ENCODE measurements at regions not wholly inside any gene's neighbourhood (a gene's known extent, or its start where the extent isn't known, plus 50 kb on each side); places are given as distances from the start of the nearest gene placed in this dataset.

DNA sequence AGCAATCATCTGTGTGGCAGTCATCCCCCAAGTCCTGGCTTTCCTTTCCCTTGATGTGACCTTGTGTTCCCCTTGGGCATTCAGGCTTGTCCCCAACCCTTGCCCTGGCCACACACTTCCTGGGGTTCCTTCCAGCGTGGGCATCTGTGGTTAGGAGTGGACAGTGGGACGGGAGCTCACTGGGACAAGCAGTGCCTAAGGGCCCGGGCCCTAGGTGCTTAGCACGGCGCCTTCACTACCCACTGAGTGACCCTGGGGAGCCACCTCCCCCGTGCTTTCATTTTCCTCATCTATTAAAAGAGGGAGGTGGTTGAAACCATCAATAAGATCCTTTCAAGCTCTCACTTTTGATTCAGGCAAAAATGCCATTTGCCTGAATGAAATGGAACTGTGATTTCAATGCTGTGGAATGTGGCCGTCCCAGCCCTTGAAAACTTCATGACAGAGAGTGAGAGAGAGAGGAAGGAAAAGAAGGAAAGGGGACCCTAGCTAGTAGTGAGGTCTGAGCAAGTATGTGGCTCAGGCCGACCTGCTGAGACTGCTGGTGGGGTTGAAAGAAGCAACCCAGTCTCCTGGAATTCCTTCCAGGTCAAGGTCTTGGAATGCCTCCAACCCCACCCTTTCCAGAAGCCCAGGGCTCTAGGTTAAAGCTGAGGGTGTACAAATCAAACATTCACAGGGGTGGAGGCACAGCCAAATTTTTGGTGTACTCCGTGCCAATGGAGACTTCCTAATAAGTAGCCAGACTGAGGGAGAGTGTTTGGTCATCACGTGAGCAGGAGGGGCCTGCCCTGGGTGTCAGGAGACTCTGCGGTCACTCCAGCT is 302.9 kb downstream of the TLE3 start:
- TF ChIP-seq POLR2A (IDR thresholded peaks at IDR 0.05) = no peak
- TF ChIP-seq, protein P1, sequence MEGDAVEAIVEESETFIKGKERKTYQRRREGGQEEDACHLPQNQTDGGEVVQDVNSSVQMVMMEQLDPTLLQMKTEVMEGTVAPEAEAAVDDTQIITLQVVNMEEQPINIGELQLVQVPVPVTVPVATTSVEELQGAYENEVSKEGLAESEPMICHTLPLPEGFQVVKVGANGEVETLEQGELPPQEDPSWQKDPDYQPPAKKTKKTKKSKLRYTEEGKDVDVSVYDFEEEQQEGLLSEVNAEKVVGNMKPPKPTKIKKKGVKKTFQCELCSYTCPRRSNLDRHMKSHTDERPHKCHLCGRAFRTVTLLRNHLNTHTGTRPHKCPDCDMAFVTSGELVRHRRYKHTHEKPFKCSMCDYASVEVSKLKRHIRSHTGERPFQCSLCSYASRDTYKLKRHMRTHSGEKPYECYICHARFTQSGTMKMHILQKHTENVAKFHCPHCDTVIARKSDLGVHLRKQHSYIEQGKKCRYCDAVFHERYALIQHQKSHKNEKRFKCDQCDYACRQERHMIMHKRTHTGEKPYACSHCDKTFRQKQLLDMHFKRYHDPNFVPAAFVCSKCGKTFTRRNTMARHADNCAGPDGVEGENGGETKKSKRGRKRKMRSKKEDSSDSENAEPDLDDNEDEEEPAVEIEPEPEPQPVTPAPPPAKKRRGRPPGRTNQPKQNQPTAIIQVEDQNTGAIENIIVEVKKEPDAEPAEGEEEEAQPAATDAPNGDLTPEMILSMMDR (IDR thresholded peaks at IDR 0.05) = no peak
- TF ChIP-seq POLR2AphosphoS5 (IDR thresholded peaks at IDR 0.05) = no peak
- no peak for TF ChIP-seq EP300 (IDR thresholded peaks at IDR 0.05; ENCODE audit: low read depth)
